Ammon's horn (tissue), 1 donor: ENCODE measurements at regions not wholly inside any gene's neighbourhood (a gene's known extent, or its start where the extent isn't known, plus 50 kb on each side); places are given as distances from the start of the nearest gene placed in this dataset.
A peak's percentile ranks its signal among the peaks of the same experiment; 100 is the strongest.
"Not testable (repeated sequence)": the region's sequence is repeated elsewhere in the genome, so short reads cannot be mapped to it uniquely, and the experiment has no call there.

Experiments
- DNase-seq: peaks from one replicate; pipeline ENCODE4 v3.0.0-alpha.2; 2016; ENCODE audit warnings: low spot score

GRCh38 chr10:3374914-3375313, 202.3 kb upstream of the PITRM1 start:
- DNase-seq = no peak

GRCh38 chr10:3373374-3374027, 200.9 kb upstream of the PITRM1 start:
- not testable (repeated sequence) for DNase-seq

- DNase-seq = no peak
Observed at GRCh38 chr10:3372281-3372680, 199.7 kb upstream of the PITRM1 start.

- not testable (repeated sequence) for DNase-seq
Observed at GRCh38 chr10:3371624-3372023, 199.0 kb upstream of the PITRM1 start.

- DNase-seq = no peak
Observed at GRCh38 chr10:3366735-3367405, 194.3 kb upstream of the PITRM1 start.

GRCh38 chr10:3366043-3366442, 193.5 kb upstream of the PITRM1 start:
- DNase-seq = no peak

- DNase-seq = no peak
Observed at GRCh38 chr10:3365630-3366029, 193.0 kb upstream of the PITRM1 start.

- DNase-seq = no peak
Observed at GRCh38 chr10:3364768-3365480, 192.3 kb upstream of the PITRM1 start.

GRCh38 chr10:3363311-3364045, 190.9 kb upstream of the PITRM1 start:
- DNase-seq = no peak

- no peak for DNase-seq
Observed at GRCh38 chr10:3362394-3362793, 189.8 kb upstream of the PITRM1 start.

GRCh38 chr10:3361640-3362039, 189.1 kb upstream of the PITRM1 start:
- DNase-seq = no peak

- no peak for DNase-seq
Observed at GRCh38 chr10:3357737-3358136, 185.2 kb upstream of the PITRM1 start.

- no peak for DNase-seq
Observed at GRCh38 chr10:3355536-3355935, 183.0 kb upstream of the PITRM1 start.

GRCh38 chr10:3354174-3354900, 181.8 kb upstream of the PITRM1 start:
- no peak for DNase-seq

GRCh38 chr10:3353235-3353634, 180.7 kb upstream of the PITRM1 start:
- DNase-seq = peak; percentile 33

GRCh38 chr10:3350617-3351258, 178.2 kb upstream of the PITRM1 start:
- peak; percentile 38 for DNase-seq

- DNase-seq = no peak
Observed at GRCh38 chr10:3350205-3350604, 177.6 kb upstream of the PITRM1 start.

- no peak for DNase-seq
Observed at GRCh38 chr10:3348564-3348963, 176.0 kb upstream of the PITRM1 start.

GRCh38 chr10:3347413-3348182, 175.0 kb upstream of the PITRM1 start:
- DNase-seq = no peak

GRCh38 chr10:3346851-3347250, 174.3 kb upstream of the PITRM1 start:
- peak; percentile 37 for DNase-seq

GRCh38 chr10:3342771-3343170, 170.2 kb upstream of the PITRM1 start:
- DNase-seq = no peak
